HG03135 (cell line): ENCODE measurements at regions not wholly inside any gene's neighbourhood (a gene's known extent, or its start where the extent isn't known, plus 50 kb on each side); places are given as distances from the start of the nearest gene placed in this dataset.
"Not testable (repeated sequence)": the region's sequence is repeated elsewhere in the genome, so short reads cannot be mapped to it uniquely, and the experiment has no call there.

Source experiments
- ATAC-seq: cut with Tn5 transposase; IDR thresholded peaks from one replicate; pipeline ENCODE4 v1.9.1; 2021; ENCODE audit warnings: mild to moderate bottlenecking, moderate library complexity; ENCODE audit not compliant: unreplicated experiment

GRCh38 chr9:115443890-115444289, 325.9 kb upstream of the TNC start:
- ATAC-seq = no peak

- no peak for ATAC-seq
These were observed 327.0 kb upstream of the TNC start for GRCh38 chr9:115444959-115445358.

GRCh38 chr9:115445655-115446054, 327.7 kb upstream of the TNC start:
- no peak for ATAC-seq

- ATAC-seq = no peak
These were observed 338.6 kb upstream of the TNC start for GRCh38 chr9:115456515-115456914.

- no peak for ATAC-seq
These were observed 343.3 kb upstream of the TNC start for GRCh38 chr9:115461280-115461679.

GRCh38 chr9:115462623-115463022, 344.7 kb upstream of the TNC start:
- no peak for ATAC-seq

GRCh38 chr9:115466756-115467155, 348.8 kb upstream of the TNC start:
- ATAC-seq = no peak

- no peak for ATAC-seq
These were observed 351.9 kb upstream of the TNC start for GRCh38 chr9:115469841-115470240.

- ATAC-seq = not testable (repeated sequence)
These were observed 355.1 kb upstream of the TNC start for GRCh38 chr9:115473032-115473431.

- no peak for ATAC-seq
These were observed 363.8 kb upstream of the TNC start for GRCh38 chr9:115481769-115482168.

- ATAC-seq = no peak
These were observed 364.8 kb upstream of the TNC start for GRCh38 chr9:115482747-115483146.

- ATAC-seq = no peak
These were observed 374.9 kb upstream of the TNC start for GRCh38 chr9:115492869-115493268.

- ATAC-seq = no peak
These were observed 376.4 kb upstream of the TNC start for GRCh38 chr9:115494393-115494792.

GRCh38 chr9:115495052-115495635, 377.2 kb upstream of the TNC start:
- ATAC-seq = no peak

- ATAC-seq = no peak
These were observed 377.9 kb upstream of the TNC start for GRCh38 chr9:115495836-115496235.

GRCh38 chr9:115498303-115498702, 380.3 kb upstream of the TNC start:
- ATAC-seq = no peak

- no peak for ATAC-seq
These were observed 389.2 kb upstream of the TNC start for GRCh38 chr9:115507148-115507547.

- ATAC-seq = no peak
These were observed 395.2 kb upstream of the TNC start for GRCh38 chr9:115513148-115513547.

GRCh38 chr9:115514454-115514853, 396.5 kb upstream of the TNC start:
- ATAC-seq = no peak

GRCh38 chr9:115517335-115518075, 399.5 kb upstream of the TNC start:
- no peak for ATAC-seq

- ATAC-seq = no peak
These were observed 402.7 kb upstream of the TNC start for GRCh38 chr9:115520646-115521045.

GRCh38 chr9:115522912-115523311, 405.0 kb upstream of the TNC start:
- no peak for ATAC-seq
